GM19372 (cell line): ENCODE measurements at regions not wholly inside any gene's neighbourhood (a gene's known extent, or its start where the extent isn't known, plus 50 kb on each side); places are given as distances from the start of the nearest gene placed in this dataset.
A peak's percentile ranks its signal among the peaks of the same experiment; 100 is the strongest.
"Not testable (repeated sequence)": the region's sequence is repeated elsewhere in the genome, so short reads cannot be mapped to it uniquely, and the experiment has no call there.

Experiments
- ATAC-seq: cut with Tn5 transposase; IDR thresholded peaks from one replicate; pipeline ENCODE4 v1.9.1; 2021; ENCODE audit warnings: mild to moderate bottlenecking, low read depth, moderate library complexity; ENCODE audit not compliant: unreplicated experiment

- ATAC-seq: no peak
Measured at GRCh38 chr5:89086390-89087086, 203.6 kb upstream of the MEF2C start.

- ATAC-seq: no peak
Measured at GRCh38 chr5:89083791-89084190, 200.8 kb upstream of the MEF2C start.

GRCh38 chr5:89081360-89081759 is 198.4 kb upstream of the MEF2C start:
- ATAC-seq: no peak

- no peak for ATAC-seq
Measured at GRCh38 chr5:89080467-89081116, 197.6 kb upstream of the MEF2C start.

- ATAC-seq: no peak
Measured at GRCh38 chr5:89072842-89073672, 190.1 kb upstream of the MEF2C start.

- ATAC-seq: peak; percentile 68
Measured at GRCh38 chr5:89071941-89072331, 189.0 kb upstream of the MEF2C start.

- ATAC-seq: peak; percentile 67
Measured at GRCh38 chr5:89071101-89071940, 188.3 kb upstream of the MEF2C start.

GRCh38 chr5:89069591-89069990 is 186.6 kb upstream of the MEF2C start:
- no peak for ATAC-seq

- ATAC-seq: no peak
Measured at GRCh38 chr5:89067362-89067761, 184.4 kb upstream of the MEF2C start.

- ATAC-seq: peak; percentile 60
Measured at GRCh38 chr5:89065919-89066318, 182.9 kb upstream of the MEF2C start.

- no peak for ATAC-seq
Measured at GRCh38 chr5:89064736-89065135, 181.8 kb upstream of the MEF2C start.

GRCh38 chr5:89064054-89064453 is 181.1 kb upstream of the MEF2C start:
- ATAC-seq: no peak

GRCh38 chr5:89060768-89061167 is 177.8 kb upstream of the MEF2C start:
- ATAC-seq: no peak

GRCh38 chr5:89059274-89059673 is 176.3 kb upstream of the MEF2C start:
- ATAC-seq: no peak

- no peak for ATAC-seq
Measured at GRCh38 chr5:89055695-89056085, 172.7 kb upstream of the MEF2C start.

GRCh38 chr5:89055015-89055694 is 172.2 kb upstream of the MEF2C start:
- no peak for ATAC-seq

- no peak for ATAC-seq
Measured at GRCh38 chr5:89053547-89053946, 170.6 kb upstream of the MEF2C start.

GRCh38 chr5:89050062-89050461 is 167.1 kb upstream of the MEF2C start:
- not testable (repeated sequence) for ATAC-seq

- no peak for ATAC-seq
Measured at GRCh38 chr5:89047571-89047970, 164.6 kb upstream of the MEF2C start.

- no peak for ATAC-seq
Measured at GRCh38 chr5:89045216-89045615, 162.2 kb upstream of the MEF2C start.
